GM12878 (cell line): ENCODE measurements at regions not wholly inside any gene's neighbourhood (a gene's known extent, or its start where the extent isn't known, plus 50 kb on each side); places are given as distances from the start of the nearest gene placed in this dataset.

Source experiments
- ATAC-seq: fragments of 200-7000 bp; cut with Tn5 transposase; 3 replicates; pipeline ENCODE4 v1.9.1; 2020; ENCODE audit warnings: mild to moderate bottlenecking, moderate library complexity
- BruUV-seq: library from RNA; stranded (reverse); fragments of 400-500 nt; replicated peaks from 2 replicates; lab custom pipeline; 2021; lab: Mats Ljungman, UMichigan
- CTCF ChIA-PET: fragments of 300-600 bp; sonication (Branson Sonifier 250); formaldehyde crosslinking; extraction: SDS; loops from one replicate; lab custom pipeline; 2021; ENCODE audit warnings: inconsistent platforms; lab: Yijun Ruan, JAX
- POLR2A ChIA-PET: fragments of 350-600 bp; formaldehyde crosslinking; extraction: SDS; loops from one replicate; lab custom pipeline; 2021; ENCODE audit warnings: inconsistent platforms; lab: Charles Lee
- RAD21 ChIA-PET: fragments of 300-600 bp; sonication (Branson Sonifier 250); formaldehyde crosslinking; loops from one replicate; lab custom pipeline; 2023; ENCODE audit warnings: antibody characterized with exemption; ENCODE audit not compliant: unreplicated experiment; lab: Charles Lee
- SMC1A ChIA-PET: fragments of 300-600 bp; sonication (Branson Sonifier 250); formaldehyde crosslinking; loops from one replicate; lab custom pipeline; 2023; ENCODE audit not compliant: unreplicated experiment, uncharacterized antibody; lab: Charles Lee
- DNase-seq: peaks from one replicate; pipeline ENCODE4 v3.0.0-alpha.2; 2011; ENCODE audit warnings: low read depth, low spot score
- FAIRE-seq: peaks from 3 replicates; lab custom pipeline; 2011; peaks lifted over from hg19 to GRCh38; lab: Jason Lieb, UNC
- H2AFZ ChIP-seq: 2 replicates; pipeline ENCODE4 v1.6.0; 2011; ENCODE audit warnings: low read depth, low read length, control low read depth; ENCODE audit not compliant: control insufficient read depth
- H3K27ac ChIP-seq: 2 replicates; pipeline ENCODE4 v1.5.1; 2011; ENCODE audit warnings: control low read depth; ENCODE audit not compliant: control insufficient read depth, insufficient read depth
- H3K27me3 ChIP-seq, 2 experiments: replicated peaks in 1 of 2; 2 replicates each; pipeline versions ENCODE4 v1.6.0 to v1.6.1; 2011; ENCODE audit warnings: low read length in 1 of 2; ENCODE audit not compliant: control insufficient read depth in 2 of 2, insufficient read depth in 2 of 2
- H3K36me3 ChIP-seq, 2 experiments: 2 replicates each; pipeline ENCODE4 v1.5.1; 2011; ENCODE audit warnings: low read length in 1 of 2; ENCODE audit not compliant: control insufficient read depth in 2 of 2, insufficient read depth in 2 of 2
- H3K4me1 ChIP-seq: 2 replicates; pipeline ENCODE4 v1.6.1; 2011; ENCODE audit warnings: mild to moderate bottlenecking, low read length, moderate library complexity, mixed read lengths; ENCODE audit not compliant: control insufficient read depth, insufficient read depth
- H3K4me2 ChIP-seq: 2 replicates; pipeline ENCODE4 v1.6.0; 2011; ENCODE audit warnings: control low read depth; ENCODE audit not compliant: control insufficient read depth, insufficient read depth
- H3K4me3 ChIP-seq: fragments of 200-600 bp; sonication (generic); 2 replicates; pipeline ENCODE4 v1.5.1; 2016
- H3K79me2 ChIP-seq: 2 replicates; pipeline ENCODE4 v1.6.0; 2011; ENCODE audit warnings: low read length; ENCODE audit not compliant: control insufficient read depth, insufficient read depth
- H3K9ac ChIP-seq: 2 replicates; pipeline ENCODE4 v1.8.0; 2011; ENCODE audit warnings: low read length, control low read depth, mixed read lengths; ENCODE audit not compliant: control insufficient read depth, insufficient read depth
- H3K9me3 ChIP-seq: replicated peaks from 3 replicates; pipeline ENCODE4 v1.5.1; 2011; ENCODE audit warnings: mild to moderate bottlenecking, low read length; ENCODE audit not compliant: control insufficient read depth, insufficient read depth
- H4K20me1 ChIP-seq: 2 replicates; pipeline ENCODE4 v1.6.0; 2011; ENCODE audit not compliant: control insufficient read depth, insufficient read depth
- HDAC2 ChIP-seq: fragments of 200-600 bp; sonication (generic); IDR thresholded peaks from 2 replicates; pipeline ENCODE4 v1.6.1; 2017
- MLLT1 ChIP-seq: fragments of 450-650 bp; IDR thresholded peaks from 2 replicates; pipeline ENCODE4 v1.6.1; 2016; ENCODE audit warnings: mild to moderate bottlenecking
- NR2F1 ChIP-seq: fragments of 450-650 bp; conservative IDR thresholded peaks from 2 replicates; pipeline ENCODE4 v1.6.1; 2017; ENCODE audit warnings: mild to moderate bottlenecking
- WGBS: methylation state at CpG from one replicate; pipeline ENCODE4 v1.1.6; 2016; ENCODE audit warnings: low lambda C conversion rate; ENCODE audit not compliant: insufficient replicate concordance, insufficient coverage; ENCODE audit errors: missing lambda C conversion rate; 5-methylcytosine and 5-hydroxymethylcytosine counted together
- in situ Hi-C: fragments of 300-500 bp; cut with MboI; formaldehyde crosslinking; loops from 9 replicates; pipeline ENCODE4 v1.14.3; 2018; ENCODE audit warnings: mixed read lengths
- intact Hi-C: fragments of 100-400 bp; cut with micrococcal nuclease; formaldehyde crosslinking; loops from one replicate; pipeline ENCODE4 v1.14.2; 2022; ENCODE audit not compliant: unreplicated experiment

GRCh38 chr16:10309271-10309932 is 76.5 kb upstream of the ATF7IP2 start:
- ChIA-PET SMC1A (interaction anchor here (0.8 to 5.5 kb wide), 7 partner anchors 12 to 200 kb away, joined by 3 to 77 read pairs (median 5); no protein-coding TSS in a partner anchor), RAD21 (interaction anchor here (0.7 to 10.2 kb wide), 7 partner anchors 11 to 206 kb away, joined by 4 to 143 read pairs (median 5); partner anchors contain the start of genes ATF7IP2 and GRIN2A), CTCF (interaction anchor here (1.7 to 13.8 kb wide), 4 partner anchors 9 to 51 kb away, joined by 5 to 196 read pairs (median 10); no protein-coding TSS in a partner anchor), POLR2A (interaction anchor here (1.3 to 5.4 kb wide), 3 partner anchors 8 to 52 kb away, joined by 4 to 76 read pairs (median 9); no protein-coding TSS in a partner anchor)
- over 99% methylated on average over 11 of the region's 11 CpGs for WGBS
- Histone ChIP-seq H3K36me3 (no peaks in the 10 kb centered on the region), H3K4me1 (peaks cover 34% of the 10 kb centered on the region), H2AFZ (no peak overlapping the region), H3K27me3 (no peaks in the 10 kb centered on the region), H4K20me1 (no peaks in the 10 kb centered on the region), H3K79me2 (no peaks in the 10 kb centered on the region), H3K27ac (no peak overlapping the region; the same call in 1 of the 2 replicates), H3K9ac (no peak overlapping the region), H3K4me2 (no peak overlapping the region), H3K4me3 (no peak overlapping the region), H3K9me3 (no peaks in the 10 kb centered on the region; the same call in 1 of the 3 replicates)
- in situ Hi-C loops (loop anchor here (10.0 to 25.0 kb wide), 2 partner anchors 578 to 995 kb away; partner anchors contain the start of gene CIITA), intact Hi-C loops (loop anchor here (10.0 kb wide), 1 partner anchor 585 kb away; no protein-coding TSS in a partner anchor)
- FAIRE-seq: no peak
- ATAC-seq: no peak
- DNase-seq: no peak
- no TSS peak for BruUV-seq
- no peak for TF ChIP-seq HDAC2
- TF ChIP-seq NR2F1: 0 out of 2 replicates have a peak, but pooled peaks have one; percentile 36
- TF ChIP-seq MLLT1: peak; percentile 61; the same call in 1 of the 2 replicates
